SK-N-SH (cell line): ENCODE measurements at regions not wholly inside any gene's neighbourhood (a gene's known extent, or its start where the extent isn't known, plus 50 kb on each side); places are given as distances from the start of the nearest gene placed in this dataset.
A peak's percentile ranks its signal among the peaks of the same experiment; 100 is the strongest.

Experiments used
- CTCF ChIA-PET: fragments of 300-600, 350-600 bp; formaldehyde crosslinking; extraction: SDS; loops from one replicate; lab custom pipeline; 2021; lab: Yijun Ruan, JAX
- POLR2A ChIA-PET: fragments of 350-600 bp; sonication (Branson Sonifier 250); formaldehyde crosslinking; extraction: SDS; loops from one replicate; lab custom pipeline; 2020; ENCODE audit warnings: antibody characterized with exemption, inconsistent platforms; lab: Yijun Ruan, JAX
- DNase-seq: peaks from one replicate; pipeline ENCODE4 v3.0.0; 2012
- H2AFZ ChIP-seq: fragments of 200-600 bp; sonication (generic); 2 replicates; pipeline ENCODE4 v1.8.1; 2016; ENCODE audit warnings: antibody characterized with exemption, mild to moderate bottlenecking, low read depth
- H3F3A ChIP-seq: fragments of 200-600 bp; sonication (generic); replicated peaks from 2 replicates; pipeline ENCODE3; 2016; ENCODE audit warnings: antibody characterized with exemption, mild to moderate bottlenecking; ENCODE audit not compliant: insufficient read depth
- H3K27ac ChIP-seq, 2 experiments: fragments of 200-500 bp in 1 of 2; fragments of 200-600 bp in 1 of 2; sonication (Bioruptor generic) in 1 of 2; sonication (generic), shearing (Covaris generic) in 1 of 2; 2 replicates each; pipeline versions ENCODE4 v1.5.1 to v1.6.1; 2014 to 2016; ENCODE audit warnings: low read depth in 2 of 2, inconsistent platforms in 1 of 2, low read length in 1 of 2, mild to moderate bottlenecking in 1 of 2, mixed read lengths in 1 of 2
- H3K27me3 ChIP-seq: fragments of 200-600 bp; sonication (generic), shearing (Covaris generic); 2 replicates; pipeline ENCODE4 v1.6.1; 2016; ENCODE audit warnings: mixed run types; ENCODE audit not compliant: insufficient read depth
- H3K36me3 ChIP-seq, 2 experiments: fragments of 200-500 bp in 1 of 2; fragments of 200-600 bp in 1 of 2; sonication (Bioruptor generic) in 1 of 2; sonication (generic) in 1 of 2; replicated peaks in 1 of 2; 2 replicates each; pipeline versions ENCODE3 to v1.5.1; 2014 to 2016; ENCODE audit warnings: low read length in 1 of 2, mild to moderate bottlenecking in 1 of 2; ENCODE audit not compliant: insufficient read depth in 2 of 2, control insufficient read depth in 1 of 2
- H3K4me1 ChIP-seq, 2 experiments: fragments of 200-500 bp in 1 of 2; fragments of 200-600 bp in 1 of 2; sonication (Bioruptor generic) in 1 of 2; sonication (generic), shearing (Covaris generic) in 1 of 2; 2 replicates each; pipeline versions ENCODE4 v1.5.1 to v1.6.1; 2014 to 2016; ENCODE audit warnings: low read depth in 1 of 2, low read length in 1 of 2, mixed run types in 1 of 2; ENCODE audit not compliant: insufficient read depth in 2 of 2, control insufficient read depth in 1 of 2
- H3K4me2 ChIP-seq: fragments of 200-600 bp; sonication (generic), shearing (Covaris generic); 2 replicates; pipeline ENCODE4 v1.6.1; 2017; ENCODE audit warnings: mixed run types
- H3K4me3 ChIP-seq, 2 experiments: fragments of 200-500 bp in 1 of 2; fragments of 200-600 bp in 1 of 2; sonication (Bioruptor generic) in 1 of 2; sonication (generic), shearing (Covaris generic) in 1 of 2; 2 replicates each; pipeline versions ENCODE4 v1.5.1 to v1.8.1; 2014 to 2016; ENCODE audit warnings: low read depth in 2 of 2, inconsistent platforms in 1 of 2, low read length in 1 of 2, mild to moderate bottlenecking in 1 of 2, mixed read lengths in 1 of 2, moderate library complexity in 1 of 2
- H3K79me2 ChIP-seq: fragments of 200-600 bp; sonication (generic); 2 replicates; pipeline ENCODE4 v1.8.1; 2017; ENCODE audit warnings: mild to moderate bottlenecking; ENCODE audit not compliant: insufficient read depth
- H3K9ac ChIP-seq: fragments of 200-600 bp; sonication (generic); 2 replicates; pipeline ENCODE4 v1.6.1; 2017; ENCODE audit warnings: mixed run types
- H3K9me2 ChIP-seq: fragments of 200-600 bp; sonication (generic); 2 replicates; pipeline ENCODE4 v1.6.1; 2017; ENCODE audit warnings: mixed run types
- H3K9me3 ChIP-seq: fragments of 200-600 bp; sonication (generic); 2 replicates; pipeline ENCODE4 v1.6.1; 2017; ENCODE audit warnings: mixed run types, mild to moderate bottlenecking, moderate library complexity
- H4K20me1 ChIP-seq: fragments of 200-600 bp; sonication (generic); 2 replicates; pipeline ENCODE4 v1.6.1; 2017; ENCODE audit warnings: mild to moderate bottlenecking, mixed run types; ENCODE audit not compliant: insufficient read depth
- CHD2 ChIP-seq: fragments of 150-350 bp; IDR thresholded peaks from 2 replicates; pipeline ENCODE4 v1.6.1; 2018; ENCODE audit warnings: low read length; ENCODE audit not compliant: partially characterized antibody
- FOSL2 ChIP-seq: IDR thresholded peaks from 2 replicates; pipeline ENCODE4 v1.4.0; 2012; ENCODE audit warnings: low read depth, mild to moderate bottlenecking, moderate library complexity, borderline replicate concordance
- FOXJ3 ChIP-seq: sonication (generic); formaldehyde crosslinking; IDR thresholded peaks from 2 replicates; pipeline ENCODE4 v1.5.1; 2020; ENCODE audit warnings: mild to moderate bottlenecking, missing genetic modification reagents
- FOXM1 ChIP-seq: IDR thresholded peaks from 2 replicates; pipeline ENCODE4 v1.4.0; 2012; ENCODE audit warnings: low read depth, mild to moderate bottlenecking
- GATA2 ChIP-seq: sonication (generic); formaldehyde crosslinking; IDR thresholded peaks from 2 replicates; pipeline ENCODE4 v1.5.0; 2020; ENCODE audit warnings: mild to moderate bottlenecking, missing genetic modification reagents
- MEF2A ChIP-seq: IDR thresholded peaks from 2 replicates; pipeline ENCODE4 v1.4.0; 2012; ENCODE audit warnings: low read depth, borderline replicate concordance
- MXI1 ChIP-seq: IDR thresholded peaks from 2 replicates; pipeline ENCODE4 v1.6.1; 2012; ENCODE audit warnings: mild to moderate bottlenecking, low read depth, low read length, improper control_type of control experiment
- PBX3 ChIP-seq: IDR thresholded peaks from 2 replicates; pipeline ENCODE4; 2012
- POLR2AphosphoS5 ChIP-seq: IDR thresholded peaks from 2 replicates; pipeline ENCODE4 v1.6.1; 2012; ENCODE audit warnings: low read depth, low read length
- REST ChIP-seq: IDR thresholded peaks from 2 replicates; pipeline ENCODE4 v1.6.1; 2012; ENCODE audit warnings: mild to moderate bottlenecking, low read depth, low read length, moderate library complexity
- RFX5 ChIP-seq: IDR thresholded peaks from 2 replicates; pipeline ENCODE4 v1.6.1; 2012; ENCODE audit warnings: mild to moderate bottlenecking, improper control_type of control experiment, low read length
- SMC3 ChIP-seq: IDR thresholded peaks from 2 replicates; pipeline ENCODE4 v1.6.1; 2012; ENCODE audit warnings: low read depth, low read length, improper control_type of control experiment
- TCF12 ChIP-seq: IDR thresholded peaks from 2 replicates; pipeline ENCODE4 v1.4.0; 2012
- USF2 ChIP-seq: fragments of 150-350 bp; IDR thresholded peaks from 2 replicates; pipeline ENCODE4 v1.6.1; 2017; ENCODE audit warnings: antibody characterized with exemption, low read length, low read depth, borderline replicate concordance
- YY1 ChIP-seq: IDR thresholded peaks from 2 replicates; pipeline ENCODE4 v1.4.0; 2012; ENCODE audit warnings: low read depth, mild to moderate bottlenecking
- ZBTB33 ChIP-seq: IDR thresholded peaks from 2 replicates; pipeline ENCODE4 v1.4.0; 2012; ENCODE audit warnings: low read depth, borderline replicate concordance
- WGBS: methylation state at CpG from one replicate; pipeline ENCODE4 v1.1.6; 2017; ENCODE audit warnings: low lambda C conversion rate; 5-methylcytosine and 5-hydroxymethylcytosine counted together

- H2AFZ ChIP-seq, result 0 out of 2 replicates have a peak overlapping the region, but pooled peaks have one; percentile 9
Measured at GRCh38 chr6:121678245-121678644, 242.8 kb downstream of the GJA1 start.

GRCh38 chr6:121680058-121680457 lies 244.6 kb downstream of the GJA1 start:
- Histone ChIP-seq H3K4me2 (no peak overlapping the region), H2AFZ (no peak overlapping the region), H3K9me3 (no peaks in the 10 kb centered on the region), H3K9me2 (no peaks in the 10 kb centered on the region), H3F3A (no peaks in the 10 kb centered on the region), H3K9ac (no peak overlapping the region), H4K20me1 (no peaks in the 10 kb centered on the region), H3K27ac (no peak overlapping the region), H3K36me3 (no peaks in the 10 kb centered on the region), H3K27me3 (no peaks in the 10 kb centered on the region), H3K79me2 (no peaks in the 10 kb centered on the region), H3K4me1 (no peaks in the 10 kb centered on the region), H3K4me3 (no peak overlapping the region)
- 96% methylated on average over 9 of the region's 9 CpGs for WGBS
- ChIA-PET POLR2A (no interaction called here), CTCF (no interaction called here)
- DNase-seq, result no peak
- TF ChIP-seq POLR2AphosphoS5 (no peak), YY1 (no peak), ZBTB33 (no peak), TCF12 (no peak), RFX5 (no peak), USF2 (no peak), MEF2A (no peak), FOXJ3 (CRISPR knock-in tag) (no peak), CHD2 (no peak), REST (no peak), SMC3 (no peak), FOXM1 (no peak), GATA2 (CRISPR knock-in tag) (no peak), PBX3 (no peak), MXI1 (no peak), FOSL2 (no peak)

More at GRCh38 chr6:121678245-121678644, 242.8 kb downstream of the GJA1 start:
- H3K9me2 ChIP-seq, result no peaks in the 10 kb centered on the region
- no peak overlapping the region for H3K27ac ChIP-seq
- no peak overlapping the region for H3K4me2 ChIP-seq
- ChIA-PET CTCF (no interaction called here), POLR2A (no interaction called here)
- no peak overlapping the region for H3K4me3 ChIP-seq
- no peaks in the 10 kb centered on the region for H3K27me3 ChIP-seq
- no peak overlapping the region for H3K9ac ChIP-seq
- WGBS, result 81% methylated on average over 1 of the region's 1 CpG
- no peaks in the 10 kb centered on the region for H3K9me3 ChIP-seq
- no peaks in the 10 kb centered on the region for H3K4me1 ChIP-seq
- DNase-seq, result no peak
- TF ChIP-seq CHD2 (no peak), FOXJ3 (CRISPR knock-in tag) (no peak), FOXM1 (no peak), PBX3 (0 out of 2 replicates have a peak, but pooled peaks have one; percentile 7), TCF12 (peak; percentile 40; the same call in 1 of the 2 replicates), FOSL2 (no peak)
- no peaks in the 10 kb centered on the region for H3K79me2 ChIP-seq
- no peaks in the 10 kb centered on the region for H4K20me1 ChIP-seq
- H3K36me3 ChIP-seq, result no peaks in the 10 kb centered on the region
- no peaks in the 10 kb centered on the region for H3F3A ChIP-seq
